HepG2 (cell line): ENCODE measurements at regions not wholly inside any gene's neighbourhood (a gene's known extent, or its start where the extent isn't known, plus 50 kb on each side); places are given as distances from the start of the nearest gene placed in this dataset.

Experiments used
- ATAC-seq: fragments of 200-7000 bp; cut with Tn5 transposase; 3 replicates; pipeline ENCODE4 v1.9.1; 2020; ENCODE audit warnings: mild to moderate bottlenecking, moderate library complexity
- BruUV-seq: library from RNA; stranded (reverse); fragments of 400-500 nt; replicated peaks from 2 replicates; lab custom pipeline; 2021; lab: Mats Ljungman, UMichigan
- CTCF ChIA-PET: fragments of 300-600 bp; formaldehyde crosslinking; extraction: SDS; loops from one replicate; lab custom pipeline; 2021; ENCODE audit warnings: low total read pairs, inconsistent platforms, low intra/inter-chr PET ratio; lab: Yijun Ruan, JAX
- POLR2A ChIA-PET: fragments of 350-600 bp; sonication (Branson Sonifier 250); formaldehyde crosslinking; loops from one replicate; lab custom pipeline; 2020; ENCODE audit warnings: antibody characterized with exemption, inconsistent platforms; lab: Yijun Ruan, JAX
- DNase-seq: peaks from one replicate; pipeline ENCODE4 v3.0.0-alpha.2; 2015; ENCODE audit warnings: low spot score
- FAIRE-seq: peaks from 3 replicates; lab custom pipeline; 2011; peaks lifted over from hg19 to GRCh38; lab: Jason Lieb, UNC
- H2AFZ ChIP-seq: one replicate; pipeline ENCODE4 v1.6.1; 2011; ENCODE audit warnings: low read length, inconsistent platforms
- H3K27ac ChIP-seq: fragments of 300-600 bp; 3 replicates; pipeline ENCODE4 v1.8.0; 2011; ENCODE audit warnings: mixed run types, mild to moderate bottlenecking, mixed read lengths, low read length, inconsistent platforms; ENCODE audit not compliant: insufficient read depth; ENCODE audit errors: extremely low read length
- H3K27me3 ChIP-seq, 2 experiments: fragments of 200-600 bp in 1 of 2; 2 replicates in 1 of 2; 3 replicates in 1 of 2; pipeline versions ENCODE4 v1.6.0 to v1.8.0; 2011; ENCODE audit warnings: low read length in 2 of 2, mild to moderate bottlenecking in 2 of 2, moderate library complexity in 2 of 2, inconsistent platforms in 1 of 2; ENCODE audit not compliant: insufficient read depth in 2 of 2, control insufficient read depth in 1 of 2
- H3K36me3 ChIP-seq, 2 experiments: fragments of 200-600 bp in 1 of 2; replicated peaks in 1 of 2; 2 replicates in 1 of 2; 3 replicates in 1 of 2; pipeline versions ENCODE4 v1.5.1 to v1.8.0; 2011; ENCODE audit warnings: low read length in 2 of 2, inconsistent platforms in 1 of 2; ENCODE audit not compliant: insufficient read depth in 2 of 2, control insufficient read depth in 1 of 2
- H3K4me1 ChIP-seq: 2 replicates; pipeline ENCODE4 v1.5.1; 2012; ENCODE audit warnings: low read length, inconsistent platforms; ENCODE audit not compliant: insufficient read depth
- H3K4me2 ChIP-seq: 2 replicates; pipeline ENCODE4 v1.6.0; 2011; ENCODE audit warnings: low read depth, low read length, inconsistent platforms
- H3K4me3 ChIP-seq, 3 experiments: fragments of 200-600 bp in 1 of 3; sonication (generic), shearing (Covaris generic) in 1 of 3; replicated peaks in 1 of 3; 2 replicates each; pipeline ENCODE4 v1.5.1; 2011 to 2016; ENCODE audit warnings: low read length in 3 of 3, inconsistent platforms in 2 of 3, low read depth in 2 of 3, mild to moderate bottlenecking in 2 of 3, control low read depth in 1 of 3, mixed read lengths in 1 of 3; ENCODE audit not compliant: insufficient read depth in 1 of 3
- H3K79me2 ChIP-seq: one replicate; pipeline ENCODE4 v1.6.1; 2011; ENCODE audit warnings: low read length, inconsistent platforms; ENCODE audit not compliant: insufficient read depth
- H3K9ac ChIP-seq: 2 replicates; pipeline ENCODE4 v1.6.0; 2011; ENCODE audit warnings: mild to moderate bottlenecking, low read depth, low read length, inconsistent platforms; ENCODE audit not compliant: insufficient read depth
- H3K9me3 ChIP-seq: 2 replicates; pipeline ENCODE4 v1.5.1; 2012; ENCODE audit warnings: mild to moderate bottlenecking, low read length
- H4K20me1 ChIP-seq: 2 replicates; pipeline ENCODE4 v1.6.0; 2011; ENCODE audit warnings: inconsistent platforms, mild to moderate bottlenecking, low read length, moderate library complexity; ENCODE audit not compliant: insufficient read depth
- ATAD3A ChIP-seq: sonication (generic); formaldehyde crosslinking; IDR thresholded peaks from 2 replicates; pipeline ENCODE4 v1.4.0; 2020; ENCODE audit warnings: missing genetic modification reagents
- CEBPZ ChIP-seq: IDR thresholded peaks from 2 replicates; pipeline ENCODE4 v1.6.1; 2012; ENCODE audit warnings: low read length, improper control_type of control experiment
- E2F1 ChIP-seq: sonication (generic); formaldehyde crosslinking; IDR thresholded peaks from 2 replicates; pipeline ENCODE4 v1.5.0; 2020; ENCODE audit warnings: missing genetic modification reagents
- GFI1 ChIP-seq: sonication (generic); formaldehyde crosslinking; IDR thresholded peaks from 2 replicates; pipeline ENCODE4 v1.5.0; 2020; ENCODE audit warnings: missing genetic modification reagents, mild to moderate bottlenecking, borderline replicate concordance
- KLF13 ChIP-seq: sonication (generic); formaldehyde crosslinking; IDR thresholded peaks from 2 replicates; pipeline ENCODE4 v1.4.0; 2020; ENCODE audit warnings: mild to moderate bottlenecking, missing genetic modification reagents
- MTF2 ChIP-seq: sonication (generic); formaldehyde crosslinking; IDR thresholded peaks from 2 replicates; pipeline ENCODE4 v1.5.0; 2020; ENCODE audit warnings: missing genetic modification reagents, borderline replicate concordance
- PAX8 ChIP-seq: sonication (generic); formaldehyde crosslinking; IDR thresholded peaks from 2 replicates; pipeline ENCODE4 v1.8.0; 2022; ENCODE audit warnings: mild to moderate bottlenecking, missing genetic modification reagents, borderline replicate concordance
- SALL2 ChIP-seq: sonication (generic); formaldehyde crosslinking; IDR thresholded peaks from 2 replicates; pipeline ENCODE4 v1.8.1; 2023; ENCODE audit warnings: mild to moderate bottlenecking, missing genetic modification reagents, inconsistent platforms
- SATB2 ChIP-seq: sonication (generic); formaldehyde crosslinking; IDR thresholded peaks from 2 replicates; pipeline ENCODE4 v1.5.0; 2020; ENCODE audit warnings: missing genetic modification reagents
- SYNCRIP ChIP-seq: fragments of 200-400 bp; formaldehyde crosslinking; IDR thresholded peaks from 2 replicates; pipeline ENCODE4 v1.6.1; 2018; ENCODE audit warnings: mild to moderate bottlenecking, low read depth, low read length; ENCODE audit not compliant: insufficient read depth
- ZBTB1 ChIP-seq: sonication (generic); formaldehyde crosslinking; IDR thresholded peaks from 2 replicates; pipeline ENCODE4 v1.4.0; 2020; ENCODE audit warnings: missing genetic modification reagents, borderline replicate concordance
- ZMYM2 ChIP-seq: sonication (generic); formaldehyde crosslinking; IDR thresholded peaks from 2 replicates; pipeline ENCODE4 v1.8.0; 2022; ENCODE audit warnings: mild to moderate bottlenecking, missing genetic modification reagents
- ZNF143 ChIP-seq: sonication (generic); formaldehyde crosslinking; IDR thresholded peaks from 2 replicates; pipeline ENCODE4 v1.4.0; 2020; ENCODE audit warnings: missing genetic modification reagents
- ZNF160 ChIP-seq: sonication (generic); formaldehyde crosslinking; IDR thresholded peaks from 2 replicates; pipeline ENCODE4 v1.8.0; 2022; ENCODE audit warnings: mild to moderate bottlenecking, inconsistent platforms, missing genetic modification reagents
- ZNF224 ChIP-seq: sonication (generic); formaldehyde crosslinking; IDR thresholded peaks from 2 replicates; pipeline ENCODE4 v1.5.0; 2020; ENCODE audit warnings: mild to moderate bottlenecking, missing genetic modification reagents
- ZNF33A ChIP-seq: sonication (generic); formaldehyde crosslinking; IDR thresholded peaks from 2 replicates; pipeline ENCODE4 v1.5.1; 2020; ENCODE audit warnings: missing genetic modification reagents, mild to moderate bottlenecking, moderate library complexity, borderline replicate concordance
- ZNF713 ChIP-seq: sonication (generic); formaldehyde crosslinking; IDR thresholded peaks from 2 replicates; pipeline ENCODE4 v1.4.0; 2020; ENCODE audit warnings: mild to moderate bottlenecking, missing genetic modification reagents
- WGBS: methylation state at CpG from one replicate; pipeline ENCODE4 v1.1.6; 2017; ENCODE audit warnings: low lambda C conversion rate; 5-methylcytosine and 5-hydroxymethylcytosine counted together
- in situ Hi-C: cut with HindIII; loops from 2 replicates; pipeline ENCODE4 v1.10.0; 2017; ENCODE audit warnings: low pct_unique_long_range_greater_than_20kb; ENCODE audit not compliant: extremely low pct_ligation_motif_present
- intact Hi-C: fragments of 100-400 bp; cut with micrococcal nuclease; formaldehyde crosslinking; loops from one replicate; pipeline ENCODE4 v1.10.0; 2022; ENCODE audit not compliant: unreplicated experiment
- TF ChIP-seq, protein P1 (sequence below): IDR thresholded peaks from 2 replicates; pipeline ENCODE4 v1.4.0; 2020; ENCODE audit warnings: mild to moderate bottlenecking, missing genetic modification reagents

DNA sequence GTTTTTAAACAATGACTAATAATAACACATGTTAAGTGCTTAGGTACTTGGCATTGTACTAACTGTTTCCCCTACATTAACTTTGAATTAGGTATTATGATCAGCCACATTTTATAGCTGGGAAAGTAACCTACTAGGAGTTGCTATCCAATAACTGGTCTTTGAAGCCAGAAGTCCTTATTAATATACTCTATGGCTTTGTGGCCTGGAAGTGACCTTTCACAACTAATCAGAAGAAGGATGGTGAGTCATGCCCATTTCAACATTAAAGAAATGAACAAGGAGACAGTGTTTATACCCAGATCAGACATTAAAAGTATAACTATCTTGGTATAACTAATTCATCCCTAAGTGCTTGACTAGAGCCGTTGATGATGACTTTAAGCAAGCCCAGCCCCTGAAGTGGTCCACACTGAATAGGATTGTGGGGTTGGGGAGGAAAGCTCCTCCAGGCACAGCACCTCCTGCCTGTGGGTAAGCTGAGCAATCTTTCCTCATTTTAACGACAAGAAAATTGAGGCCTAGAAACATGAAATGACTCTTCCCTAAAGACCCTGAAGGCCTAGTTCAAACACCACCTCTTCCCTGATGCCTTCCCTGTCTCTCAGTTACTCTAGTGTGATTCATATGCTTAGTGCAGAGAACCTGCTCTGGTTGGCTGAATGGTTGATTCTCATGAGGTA, 71.6 kb upstream of the RFX8 start:
- Histone ChIP-seq H3K4me1 (peaks cover 18% of the 10 kb centered on the region), H3K27ac (no peak overlapping the region), H3K9ac (no peak overlapping the region), H3K79me2 (no peaks in the 10 kb centered on the region), H3K4me2 (no peak overlapping the region), H3K36me3 (no peaks in the 10 kb centered on the region), H3K4me3 (no peak overlapping the region), H4K20me1 (no peaks in the 10 kb centered on the region), H3K27me3 (no peaks in the 10 kb centered on the region), H3K9me3 (no peaks in the 10 kb centered on the region), H2AFZ (no peak overlapping the region)
- ChIA-PET CTCF (no interaction called here), POLR2A (no interaction called here)
- BruUV-seq = no TSS peak
- in situ Hi-C loops (no loop called here), intact Hi-C loops (no loop called here)
- WGBS = 49% methylated on average over 2 of the region's 2 CpGs
- DNase-seq = no peak
- ATAC-seq = no peak
- no peak for FAIRE-seq
- TF ChIP-seq CEBPZ (no peak), KLF13 (no peak), MTF2 (CRISPR knock-in tag) (no peak), ZNF160 (CRISPR knock-in tag) (no peak), ZBTB1 (no peak), ZNF713 (CRISPR knock-in tag) (no peak), PAX8 (CRISPR knock-in tag) (no peak), ATAD3A (no peak), ZNF33A (no peak), ZNF224 (CRISPR knock-in tag) (no peak), GFI1 (no peak), ZNF143 (CRISPR knock-in tag) (no peak), E2F1 (CRISPR knock-in tag) (no peak), ZMYM2 (no peak), SYNCRIP (no peak), SATB2 (no peak), SALL2 (CRISPR knock-in tag) (no peak)
- TF ChIP-seq, protein P1, sequence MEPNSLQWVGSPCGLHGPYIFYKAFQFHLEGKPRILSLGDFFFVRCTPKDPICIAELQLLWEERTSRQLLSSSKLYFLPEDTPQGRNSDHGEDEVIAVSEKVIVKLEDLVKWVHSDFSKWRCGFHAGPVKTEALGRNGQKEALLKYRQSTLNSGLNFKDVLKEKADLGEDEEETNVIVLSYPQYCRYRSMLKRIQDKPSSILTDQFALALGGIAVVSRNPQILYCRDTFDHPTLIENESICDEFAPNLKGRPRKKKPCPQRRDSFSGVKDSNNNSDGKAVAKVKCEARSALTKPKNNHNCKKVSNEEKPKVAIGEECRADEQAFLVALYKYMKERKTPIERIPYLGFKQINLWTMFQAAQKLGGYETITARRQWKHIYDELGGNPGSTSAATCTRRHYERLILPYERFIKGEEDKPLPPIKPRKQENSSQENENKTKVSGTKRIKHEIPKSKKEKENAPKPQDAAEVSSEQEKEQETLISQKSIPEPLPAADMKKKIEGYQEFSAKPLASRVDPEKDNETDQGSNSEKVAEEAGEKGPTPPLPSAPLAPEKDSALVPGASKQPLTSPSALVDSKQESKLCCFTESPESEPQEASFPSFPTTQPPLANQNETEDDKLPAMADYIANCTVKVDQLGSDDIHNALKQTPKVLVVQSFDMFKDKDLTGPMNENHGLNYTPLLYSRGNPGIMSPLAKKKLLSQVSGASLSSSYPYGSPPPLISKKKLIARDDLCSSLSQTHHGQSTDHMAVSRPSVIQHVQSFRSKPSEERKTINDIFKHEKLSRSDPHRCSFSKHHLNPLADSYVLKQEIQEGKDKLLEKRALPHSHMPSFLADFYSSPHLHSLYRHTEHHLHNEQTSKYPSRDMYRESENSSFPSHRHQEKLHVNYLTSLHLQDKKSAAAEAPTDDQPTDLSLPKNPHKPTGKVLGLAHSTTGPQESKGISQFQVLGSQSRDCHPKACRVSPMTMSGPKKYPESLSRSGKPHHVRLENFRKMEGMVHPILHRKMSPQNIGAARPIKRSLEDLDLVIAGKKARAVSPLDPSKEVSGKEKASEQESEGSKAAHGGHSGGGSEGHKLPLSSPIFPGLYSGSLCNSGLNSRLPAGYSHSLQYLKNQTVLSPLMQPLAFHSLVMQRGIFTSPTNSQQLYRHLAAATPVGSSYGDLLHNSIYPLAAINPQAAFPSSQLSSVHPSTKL (CRISPR knock-in tag) = no peak
